Stimulated activated CD8-positive, alpha-beta memory T cell treated with anti-CD3 and anti-CD28 coated beads, Interleukin-15, amount 100 ng/mL, for 1 hour (primary cell): ENCODE measurements at regions not wholly inside any gene's neighbourhood (a gene's known extent, or its start where the extent isn't known, plus 50 kb on each side); places are given as distances from the start of the nearest gene placed in this dataset.
"Not testable (repeated sequence)": the region's sequence is repeated elsewhere in the genome, so short reads cannot be mapped to it uniquely, and the experiment has no call there.

Source experiments
- DNase-seq: peaks from one replicate; pipeline ENCODE4 v3.0.0-alpha.2; 2020; ENCODE audit warnings: low read depth

GRCh38 chr3:18124501-18124900 is 300.6 kb downstream of the SATB1 start:
- DNase-seq = no peak

GRCh38 chr3:18122264-18122663 is 302.9 kb downstream of the SATB1 start:
- DNase-seq = no peak

DNA sequence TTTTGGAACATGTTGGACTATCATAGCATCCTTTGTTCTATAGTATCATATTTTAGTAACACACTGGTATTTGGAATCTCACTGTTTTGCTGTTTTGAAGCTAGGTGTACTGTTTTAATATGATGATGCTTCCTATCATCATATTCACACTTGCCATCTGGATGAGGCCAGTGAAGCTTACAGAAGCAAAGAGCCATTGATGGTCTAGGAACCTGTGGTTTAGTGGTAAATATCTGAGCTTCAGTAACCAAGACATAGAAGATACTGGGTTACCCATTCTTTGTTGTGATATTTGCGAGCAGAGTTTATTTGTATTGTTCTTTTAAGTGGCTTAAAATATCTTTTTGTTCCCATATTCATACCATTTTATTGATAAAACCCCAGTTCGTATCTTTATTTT is 304.1 kb downstream of the SATB1 start:
- no peak for DNase-seq

- no peak for DNase-seq
Measured at GRCh38 chr3:18119866-18120265, 305.3 kb downstream of the SATB1 start.

- DNase-seq = no peak
Measured at GRCh38 chr3:18114894-18115293, 310.2 kb downstream of the SATB1 start.

GRCh38 chr3:18113417-18113816 is 311.7 kb downstream of the SATB1 start:
- DNase-seq = no peak

GRCh38 chr3:18112674-18113375 is 312.3 kb downstream of the SATB1 start:
- DNase-seq = no peak

- no peak for DNase-seq
Measured at GRCh38 chr3:18111796-18112232, 313.3 kb downstream of the SATB1 start.

GRCh38 chr3:18103591-18103990 is 321.5 kb downstream of the SATB1 start:
- DNase-seq = no peak

DNA sequence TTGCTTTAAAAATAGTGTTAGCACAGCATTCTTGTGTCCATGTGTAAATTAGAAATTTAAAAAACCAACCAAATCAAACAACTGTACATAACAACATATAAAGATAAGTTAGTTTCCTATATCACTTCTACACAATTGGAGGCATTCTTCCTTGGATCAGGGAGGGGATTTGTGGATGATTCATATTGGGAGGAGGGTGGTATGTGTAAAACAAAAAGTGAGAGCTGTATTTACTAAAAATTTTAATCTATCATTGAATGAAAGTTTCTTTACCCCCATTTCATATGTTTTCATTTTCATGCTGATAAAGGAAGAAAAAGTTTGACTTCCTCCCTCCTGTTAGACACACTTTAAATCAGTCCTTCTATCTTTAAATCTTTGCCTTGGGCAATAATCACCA is 325.0 kb downstream of the SATB1 start:
- no peak for DNase-seq

DNA sequence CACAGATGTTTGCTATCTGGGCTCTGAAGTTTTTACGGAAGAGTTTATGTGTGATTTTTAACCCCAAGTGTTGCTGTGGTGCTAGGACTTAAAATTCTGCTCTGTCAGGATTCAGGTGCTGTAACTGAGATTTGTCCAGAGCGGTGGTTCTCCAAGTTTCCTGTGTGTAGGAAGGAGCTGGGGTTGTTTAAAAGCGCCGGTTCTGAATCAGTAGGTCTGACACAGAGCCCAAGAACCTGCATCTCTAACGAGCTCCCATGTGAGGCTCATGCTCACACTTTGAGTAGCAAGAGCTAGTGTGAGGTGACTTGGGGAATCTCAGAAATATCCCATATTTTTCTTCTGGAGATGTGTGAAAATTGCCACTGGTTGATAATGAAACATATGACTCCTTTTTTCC is 325.5 kb downstream of the SATB1 start:
- DNase-seq = no peak

- no peak for DNase-seq
Measured at GRCh38 chr3:18098960-18099587, 326.1 kb downstream of the SATB1 start.

GRCh38 chr3:18097989-18098388 is 327.1 kb downstream of the SATB1 start:
- DNase-seq = no peak

DNA sequence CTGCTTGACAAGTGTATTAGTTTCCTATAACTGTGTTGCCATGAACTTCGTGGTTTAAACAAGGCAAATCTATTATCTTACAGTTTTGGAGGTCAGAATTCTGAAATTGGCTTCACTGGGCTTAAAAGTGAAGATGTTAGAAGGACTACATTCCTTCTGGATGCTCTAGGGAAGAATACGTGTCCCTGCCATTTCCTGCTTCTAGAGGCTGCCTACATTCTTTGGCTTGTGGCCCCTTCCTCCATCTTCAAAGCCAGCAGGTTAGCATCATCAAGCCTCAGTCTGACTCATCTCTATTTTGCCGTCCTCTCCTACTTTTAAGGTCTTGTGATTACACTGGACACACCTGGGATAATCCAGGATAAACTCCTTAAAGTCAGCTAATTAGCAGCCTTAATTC is 327.7 kb downstream of the SATB1 start:
- no peak for DNase-seq

- DNase-seq = no peak
Measured at GRCh38 chr3:18092726-18093125, 332.4 kb downstream of the SATB1 start.

DNA sequence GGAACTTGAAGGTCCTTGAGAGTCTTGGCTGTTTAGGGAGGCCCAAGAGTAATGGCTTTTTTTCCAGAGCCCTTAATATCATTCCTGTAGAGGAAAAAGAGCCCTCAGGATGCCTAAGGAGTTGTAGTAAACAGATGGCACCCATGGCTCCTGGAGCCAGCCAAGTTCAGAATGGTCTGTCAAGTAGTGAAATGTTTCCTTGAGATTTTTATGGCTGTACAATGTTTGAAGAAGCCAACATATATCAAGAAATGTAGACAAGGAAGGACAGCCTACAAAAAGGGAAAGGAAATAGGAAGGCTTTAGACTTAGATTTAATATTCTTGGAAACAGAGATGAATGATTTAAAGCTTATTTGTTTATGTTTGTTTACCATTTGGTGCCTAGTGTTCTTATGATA is 334.8 kb downstream of the SATB1 start:
- DNase-seq = no peak

DNA sequence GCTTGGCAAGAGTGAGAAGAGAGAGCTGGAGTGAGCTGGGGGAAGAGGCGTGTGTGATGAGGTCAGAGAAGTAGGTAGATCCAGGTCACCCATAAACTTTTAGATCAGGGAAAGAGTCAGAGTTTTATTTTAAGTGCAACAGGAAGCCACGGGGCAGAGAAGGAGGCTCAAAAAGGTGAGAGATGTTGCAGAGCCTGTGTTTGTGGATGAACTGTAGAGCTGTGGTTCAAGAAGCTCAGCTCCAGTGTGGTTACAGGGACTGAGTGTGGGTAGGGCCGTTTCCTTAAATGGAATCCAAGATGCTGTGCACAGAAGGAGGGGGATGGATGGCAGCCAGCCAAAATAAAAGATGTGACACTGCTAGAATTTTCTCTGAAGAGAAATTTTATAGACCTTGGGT is 337.2 kb downstream of the SATB1 start:
- DNase-seq = no peak

GRCh38 chr3:18086760-18087159 is 338.4 kb downstream of the SATB1 start:
- DNase-seq = no peak

DNA sequence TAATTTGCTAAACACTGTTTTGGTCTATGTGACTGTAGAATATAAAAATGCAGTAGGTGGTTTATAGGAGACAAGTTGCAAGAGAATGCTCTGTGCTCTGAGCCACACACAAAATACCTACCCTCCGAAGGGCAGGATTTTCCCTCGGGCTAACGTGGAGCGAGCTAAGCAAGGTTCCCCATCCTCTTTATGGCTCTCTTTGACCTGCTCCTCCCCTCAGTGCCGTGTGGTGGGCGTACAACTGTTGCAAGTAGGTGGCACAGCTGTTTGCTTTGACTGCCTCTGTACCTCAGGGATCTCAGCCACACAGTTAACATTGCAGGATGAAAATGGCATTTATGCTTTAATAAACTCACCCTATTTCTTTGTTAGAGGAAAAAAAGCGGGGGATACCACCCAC is 339.1 kb downstream of the SATB1 start:
- no peak for DNase-seq

DNA sequence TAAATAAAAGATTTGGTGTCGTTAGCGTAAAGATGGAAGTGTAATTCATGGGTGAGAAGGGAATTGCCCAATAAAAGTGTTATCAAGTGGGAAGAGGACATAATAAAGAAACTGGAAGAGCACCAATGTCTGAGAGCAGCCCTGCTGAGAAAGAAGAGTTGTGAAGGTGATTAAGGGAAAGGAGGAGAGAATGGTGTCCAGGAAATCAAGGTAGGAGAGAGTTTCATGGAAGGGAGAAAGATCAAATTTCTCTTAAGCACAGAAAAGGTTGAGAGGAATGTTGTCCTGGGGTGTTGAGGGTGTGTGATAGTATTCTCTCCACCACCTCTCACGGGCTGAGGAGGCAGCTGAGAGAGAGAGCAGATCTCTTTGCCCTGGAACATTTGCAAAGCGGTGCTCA is 339.7 kb downstream of the SATB1 start:
- no peak for DNase-seq

DNA sequence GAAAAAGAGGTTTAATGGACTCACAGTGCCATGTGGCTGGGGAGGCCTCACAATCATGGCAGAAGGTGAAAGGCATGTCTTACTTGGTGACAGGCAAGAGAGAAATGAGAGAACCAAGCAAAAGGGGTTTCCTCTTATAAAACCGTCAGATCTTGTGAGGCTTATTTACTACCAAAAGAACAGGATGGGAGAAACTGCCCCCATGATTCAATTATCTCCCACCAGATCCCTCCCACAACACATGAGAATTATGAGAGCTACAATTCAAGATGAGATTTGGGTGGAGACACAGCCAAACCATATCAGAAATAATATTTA is 340.8 kb upstream of the TBC1D5 start:
- DNase-seq = not testable (repeated sequence)

- no peak for DNase-seq
Measured at GRCh38 chr3:18082551-18083272, 340.3 kb upstream of the TBC1D5 start.

GRCh38 chr3:18080198-18080689 is 337.8 kb upstream of the TBC1D5 start:
- no peak for DNase-seq
